ENCODE measurements at regions not wholly inside any gene's neighbourhood (a gene's known extent, or its start where the extent isn't known, plus 50 kb on each side); places are given as distances from the start of the nearest gene placed in this dataset.

GRCh38 chr16:86411897-86412296, 98.4 kb upstream of the FOXF1 start:
- Mint-ChIP-seq H3K4me1 (ENCODE audit: low read depth, unreplicated experiment) (no peaks in the 10 kb centered on the region), H3K36me3 (ENCODE audit: low read depth, unreplicated experiment) (peaks cover 2% of the 10 kb centered on the region), H3K27me3 (ENCODE audit: low read depth, unreplicated experiment) (peaks cover 17% of the 10 kb centered on the region), H3K27ac (ENCODE audit: unreplicated experiment) (no peak overlapping the region), H3K4me3 (ENCODE audit: unreplicated experiment) (no peak overlapping the region), H3K9me3 (ENCODE audit: unreplicated experiment) (peaks cover 11% of the 10 kb centered on the region)
- Histone ChIP-seq H3K36me3 (ENCODE audit: insufficient read depth, low read length) (no peaks in the 10 kb centered on the region), H3K27me3 (ENCODE audit: insufficient read depth, low read length) (peaks cover 5% of the 10 kb centered on the region), H3K79me2 (ENCODE audit: insufficient read depth, low read length) (no peaks in the 10 kb centered on the region), H2AFZ (ENCODE audit: low read depth, low read length) (no peak overlapping the region), H4K20me1 (ENCODE audit: insufficient read depth, low read length) (no peaks in the 10 kb centered on the region), H3K4me2 (ENCODE audit: low read length) (no peak overlapping the region), H3K4me1 (ENCODE audit: insufficient read depth, low read length) (no peaks in the 10 kb centered on the region), H3K27ac (ENCODE audit: low read depth, low read length) (no peak overlapping the region), H3K9ac (ENCODE audit: low read length) (no peak overlapping the region), H3K4me3 (ENCODE audit: insufficient read depth, low read depth, low read length) (no peak overlapping the region), H3K9me3 (ENCODE audit: insufficient read depth, low read depth, low read length) (peaks cover 9% of the 10 kb centered on the region)
- FAIRE-seq (no peak), DNase-seq (ENCODE audit: low read depth) (no peak)
- no peak for TF ChIP-seq EZH2 (IDR thresholded peaks at IDR 0.05; ENCODE audit: insufficient read depth, low read length)
- no peak for TF ChIP-seq CTCF (IDR thresholded peaks at IDR 0.05; ENCODE audit: insufficient read depth, low read depth, low read length)

GRCh38 chr16:86414991-86415740, 95.2 kb upstream of the FOXF1 start:
- H3K27ac ChIP-seq (ENCODE audit: low read depth, low read length), result no peak overlapping the region
- Mint-ChIP-seq H3K4me1 (ENCODE audit: low read depth, unreplicated experiment) (no peaks in the 10 kb centered on the region), H3K9me3 (ENCODE audit: unreplicated experiment) (peaks cover 11% of the 10 kb centered on the region), H3K27ac (ENCODE audit: unreplicated experiment) (no peak overlapping the region), H3K27me3 (ENCODE audit: low read depth, unreplicated experiment) (peaks cover 10% of the 10 kb centered on the region), H3K36me3 (ENCODE audit: low read depth, unreplicated experiment) (peaks cover 2% of the 10 kb centered on the region), H3K4me3 (ENCODE audit: unreplicated experiment) (no peak overlapping the region)
- no peak overlapping the region for H3K4me3 ChIP-seq (ENCODE audit: insufficient read depth, low read depth, low read length)
- H3K9me3 ChIP-seq (ENCODE audit: insufficient read depth, low read depth, low read length), result peaks cover 9% of the 10 kb centered on the region
- no peak for DNase-seq (ENCODE audit: low read depth)
- TF ChIP-seq CTCF (IDR thresholded peaks at IDR 0.05; ENCODE audit: insufficient read depth, low read depth, low read length) (no peak), EZH2 (IDR thresholded peaks at IDR 0.05; ENCODE audit: insufficient read depth, low read length) (no peak)
- H3K9ac ChIP-seq (ENCODE audit: low read length), result no peak overlapping the region
- H3K27me3 ChIP-seq (ENCODE audit: insufficient read depth, low read length), result peaks cover 5% of the 10 kb centered on the region
- no peak overlapping the region for H2AFZ ChIP-seq (ENCODE audit: low read depth, low read length)
- no peaks in the 10 kb centered on the region for H3K36me3 ChIP-seq (ENCODE audit: insufficient read depth, low read length)
- no peaks in the 10 kb centered on the region for H3K79me2 ChIP-seq (ENCODE audit: insufficient read depth, low read length)
- H3K4me1 ChIP-seq (ENCODE audit: insufficient read depth, low read length), result no peaks in the 10 kb centered on the region
- FAIRE-seq, result no peak
- H3K4me2 ChIP-seq (ENCODE audit: low read length), result no peak overlapping the region
- no peaks in the 10 kb centered on the region for H4K20me1 ChIP-seq (ENCODE audit: insufficient read depth, low read length)

- no peaks in the 10 kb centered on the region for H3K9me3 Mint-ChIP-seq (ENCODE audit: unreplicated experiment)
- H2AFZ ChIP-seq (ENCODE audit: low read depth, low read length), result no peak overlapping the region
- no peak overlapping the region for H3K9ac ChIP-seq (ENCODE audit: low read length)
- TF ChIP-seq CTCF (IDR thresholded peaks at IDR 0.05; ENCODE audit: insufficient read depth, low read depth, low read length) (no peak), EZH2 (IDR thresholded peaks at IDR 0.05; ENCODE audit: insufficient read depth, low read length) (no peak)
- H3K4me1 Mint-ChIP-seq (ENCODE audit: low read depth, unreplicated experiment), result no peaks in the 10 kb centered on the region
- H3K27ac ChIP-seq (ENCODE audit: low read depth, low read length), result no peak overlapping the region
- FAIRE-seq, result no peak
- H3K27ac Mint-ChIP-seq (ENCODE audit: unreplicated experiment), result no peak overlapping the region
- H3K4me2 ChIP-seq (ENCODE audit: low read length), result no peak overlapping the region
- no peaks in the 10 kb centered on the region for H3K9me3 ChIP-seq (ENCODE audit: insufficient read depth, low read depth, low read length)
- H3K4me3 ChIP-seq (ENCODE audit: insufficient read depth, low read depth, low read length), result no peak overlapping the region
- no peaks in the 10 kb centered on the region for H3K79me2 ChIP-seq (ENCODE audit: insufficient read depth, low read length)
- H3K4me1 ChIP-seq (ENCODE audit: insufficient read depth, low read length), result no peaks in the 10 kb centered on the region
- no peaks in the 10 kb centered on the region for H4K20me1 ChIP-seq (ENCODE audit: insufficient read depth, low read length)
- no peaks in the 10 kb centered on the region for H3K36me3 Mint-ChIP-seq (ENCODE audit: low read depth, unreplicated experiment)
- peaks cover 12% of the 10 kb centered on the region for H3K27me3 Mint-ChIP-seq (ENCODE audit: low read depth, unreplicated experiment)
- no peak overlapping the region for H3K4me3 Mint-ChIP-seq (ENCODE audit: unreplicated experiment)
- H3K27me3 ChIP-seq (ENCODE audit: insufficient read depth, low read length), result peaks cover 8% of the 10 kb centered on the region
- H3K36me3 ChIP-seq (ENCODE audit: insufficient read depth, low read length), result no peaks in the 10 kb centered on the region
- no peak for DNase-seq (ENCODE audit: low read depth)
These were observed 91.3 kb upstream of the FOXF1 start for GRCh38 chr16:86418981-86419380.

Data from astrocyte (in vitro differentiated cells and primary cell).